CD14-positive monocyte (primary cell): ENCODE measurements at regions not wholly inside any gene's neighbourhood (a gene's known extent, or its start where the extent isn't known, plus 50 kb on each side); places are given as distances from the start of the nearest gene placed in this dataset.

Experiments
- DNase-seq, 3 donors: peaks; one replicate each; pipeline ENCODE4 v3.0.0-alpha.2; 2011 to 2022
- H2AFZ ChIP-seq: 2 replicates; pipeline ENCODE4 v1.6.0; 2012; ENCODE audit warnings: mild to moderate bottlenecking, low read depth, low read length, inconsistent platforms; ENCODE audit not compliant: insufficient read depth, poor library complexity, severe bottlenecking
- H3K27ac ChIP-seq, 2 donors: 1 replicate in 1 of 2; 2 replicates in 1 of 2; pipeline ENCODE4 v1.5.1; 2012 to 2013; ENCODE audit warnings: low read length in 2 of 2, control low read depth in 1 of 2, inconsistent platforms in 1 of 2, low read depth in 1 of 2, mild to moderate bottlenecking in 1 of 2
- H3K27me3 ChIP-seq, 2 donors: one replicate each; pipeline versions ENCODE4 v1.6.0 to v1.6.1; 2011 to 2013; ENCODE audit warnings: low read length in 2 of 2; ENCODE audit not compliant: control insufficient read depth in 2 of 2, insufficient read depth in 2 of 2
- H3K36me3 ChIP-seq, 2 donors: replicated peaks in 1 of 2; 1 replicate in 1 of 2; 2 replicates in 1 of 2; pipeline versions ENCODE4 v1.5.1 to v1.6.1; 2012 to 2013; ENCODE audit warnings: low read length in 2 of 2, control low read depth in 1 of 2, inconsistent platforms in 1 of 2, mild to moderate bottlenecking in 1 of 2; ENCODE audit not compliant: insufficient read depth in 2 of 2, control insufficient read depth in 1 of 2
- H3K4me1 ChIP-seq, 2 donors: 1 replicate in 1 of 2; 2 replicates in 1 of 2; pipeline versions ENCODE4 v1.5.1 to v1.6.1; 2012 to 2013; ENCODE audit warnings: low read length in 2 of 2, control low read depth in 1 of 2, inconsistent platforms in 1 of 2, mild to moderate bottlenecking in 1 of 2, moderate library complexity in 1 of 2; ENCODE audit not compliant: insufficient read depth in 2 of 2, control insufficient read depth in 1 of 2
- H3K4me2 ChIP-seq: replicated peaks from 2 replicates; pipeline ENCODE3; 2012; ENCODE audit warnings: low read length, moderate library complexity, mild to moderate bottlenecking; ENCODE audit not compliant: poor library complexity, severe bottlenecking; ENCODE audit errors: extremely low read depth
- H3K4me3 ChIP-seq, 3 experiments: fragments of 200-600 bp in 1 of 3; sonication (generic) in 1 of 3; replicated peaks in 1 of 3; 1 replicate in 2 of 3; 2 replicates in 1 of 3; pipeline ENCODE4 v1.5.1; 2011 to 2013; ENCODE audit warnings: low read length in 3 of 3, mild to moderate bottlenecking in 3 of 3, control low read depth in 2 of 3, low read depth in 2 of 3, inconsistent platforms in 1 of 3, moderate library complexity in 1 of 3
- H3K79me2 ChIP-seq: 2 replicates; pipeline ENCODE4 v1.6.0; 2012; ENCODE audit warnings: mild to moderate bottlenecking, control low read depth, inconsistent platforms, low read length, moderate library complexity; ENCODE audit not compliant: insufficient read depth
- H3K9ac ChIP-seq: 2 replicates; pipeline ENCODE4 v1.6.0; 2017; ENCODE audit warnings: low read length, mild to moderate bottlenecking; ENCODE audit not compliant: insufficient read depth, poor library complexity, severe bottlenecking
- H3K9me3 ChIP-seq, 2 donors: replicated peaks in 1 of 2; 1 replicate in 1 of 2; 2 replicates in 1 of 2; pipeline versions ENCODE4 v1.5.1 to v1.6.1; 2012 to 2013; ENCODE audit warnings: low read length in 2 of 2, control low read depth in 1 of 2; ENCODE audit not compliant: control insufficient read depth in 1 of 2, insufficient read depth in 1 of 2
- H4K20me1 ChIP-seq: 2 replicates; pipeline ENCODE4 v1.6.0; 2012; ENCODE audit warnings: mild to moderate bottlenecking, low read length, control low read depth, moderate library complexity; ENCODE audit not compliant: insufficient read depth
- H3K27ac Mint-ChIP-seq, 7 donors: one replicate each; pipeline ENCODE4 v1.8.0; 2020; ENCODE audit warnings: mild to moderate bottlenecking in 7 of 7, mixed read lengths in 7 of 7, moderate library complexity in 6 of 7, inconsistent platforms in 2 of 7
- H3K27me3 Mint-ChIP-seq, 3 donors: one replicate each; pipeline ENCODE4 v1.8.0; 2021 to 2022; ENCODE audit warnings: low read depth in 3 of 3, mild to moderate bottlenecking in 3 of 3, mixed read lengths in 3 of 3, moderate library complexity in 3 of 3, inconsistent platforms in 1 of 3
- H3K36me3 Mint-ChIP-seq, 2 donors: one replicate each; pipeline ENCODE4 v1.8.0; 2020; ENCODE audit warnings: mixed read lengths in 2 of 2, inconsistent platforms in 1 of 2, mild to moderate bottlenecking in 1 of 2
- H3K4me1 Mint-ChIP-seq: one replicate; pipeline ENCODE4 v1.8.0; 2020; ENCODE audit warnings: mild to moderate bottlenecking, mixed read lengths
- H3K4me3 Mint-ChIP-seq, 2 donors: one replicate each; pipeline ENCODE4 v1.8.0; 2020; ENCODE audit warnings: mild to moderate bottlenecking in 2 of 2, mixed read lengths in 2 of 2, moderate library complexity in 1 of 2
- H3K9me3 Mint-ChIP-seq, 7 donors: one replicate each; pipeline ENCODE4 v1.8.0; 2020 to 2022; ENCODE audit warnings: mixed read lengths in 7 of 7, mild to moderate bottlenecking in 6 of 7, moderate library complexity in 6 of 7, inconsistent platforms in 2 of 7
- CTCF ChIP-seq: fragments of 200-600 bp; IDR thresholded peaks from one replicate; pipeline ENCODE4 v1.8.0; 2022; ENCODE audit warnings: antibody characterized with exemption, mild to moderate bottlenecking
- WGBS: methylation state at CpG from one replicate; pipeline ENCODE4 v1.1.5; 2013; ENCODE audit warnings: missing lambda C conversion rate; ENCODE audit not compliant: insufficient coverage; 5-methylcytosine and 5-hydroxymethylcytosine counted together
- intact Hi-C, 2 donors: fragments of 100-400 bp; cut with micrococcal nuclease; formaldehyde crosslinking; loops; one replicate each; pipeline versions ENCODE4 v1.15.0 to v1.15.1; 2023

- no peaks in the 10 kb centered on the region for H4K20me1 ChIP-seq
- TF ChIP-seq CTCF: no peak
- H3K4me3 Mint-ChIP-seq: no peak overlapping the region
- H3K4me1 Mint-ChIP-seq: no peaks in the 10 kb centered on the region
- H3K4me3 ChIP-seq: no peak overlapping the region
- WGBS: 94% methylated on average over 2 of the region's 7 CpGs
- H3K9me3 ChIP-seq: no peaks in the 10 kb centered on the region
- intact Hi-C loops: no loop called here
- H3K27ac ChIP-seq: no peak overlapping the region
- H3K4me2 ChIP-seq: no peak overlapping the region
- peaks cover 0 to 5% of the 10 kb centered on the region in 2 donors for H3K27me3 ChIP-seq
- peaks cover 0 to 10% (median 4%) of the 10 kb centered on the region in 7 donors for H3K9me3 Mint-ChIP-seq
- no peaks in the 10 kb centered on the region for H3K36me3 Mint-ChIP-seq
- H3K27me3 Mint-ChIP-seq: peaks cover 3 to 7% (median 5%) of the 10 kb centered on the region in 3 donors
- no peak overlapping the region for H2AFZ ChIP-seq
- no peak for DNase-seq
- no peaks in the 10 kb centered on the region for H3K79me2 ChIP-seq
- H3K27ac Mint-ChIP-seq: no peak overlapping the region
- H3K9ac ChIP-seq: no peak overlapping the region
- H3K36me3 ChIP-seq: no peaks in the 10 kb centered on the region
- no peaks in the 10 kb centered on the region for H3K4me1 ChIP-seq
These were observed 66.0 kb upstream of the CELF2 start for GRCh38 chr10:10951675-10952074.

- Mint-ChIP-seq H3K4me3 (no peak overlapping the region), H3K9me3 (peaks cover 0 to 9% (median 3%) of the 10 kb centered on the region in 7 donors), H3K27ac (no peak overlapping the region), H3K36me3 (no peaks in the 10 kb centered on the region), H3K27me3 (peaks cover 3 to 7% (median 5%) of the 10 kb centered on the region in 3 donors), H3K4me1 (no peaks in the 10 kb centered on the region)
- Histone ChIP-seq H3K27me3 (peaks cover 0 to 5% of the 10 kb centered on the region in 2 donors), H3K4me2 (no peak overlapping the region), H3K79me2 (no peaks in the 10 kb centered on the region), H3K4me1 (no peaks in the 10 kb centered on the region), H2AFZ (no peak overlapping the region), H3K9ac (no peak overlapping the region), H3K4me3 (no peak overlapping the region), H3K9me3 (no peaks in the 10 kb centered on the region), H4K20me1 (no peaks in the 10 kb centered on the region), H3K27ac (no peak overlapping the region), H3K36me3 (no peaks in the 10 kb centered on the region)
- WGBS: no CpG with 5 or more reads among the region's 3 CpGs
- DNase-seq: no peak
- intact Hi-C loops: no loop called here
- no peak for TF ChIP-seq CTCF
These were observed 64.9 kb upstream of the CELF2 start for GRCh38 chr10:10952800-10953199.
